ENCODE measurements at regions not wholly inside any gene's neighbourhood (a gene's known extent, or its start where the extent isn't known, plus 50 kb on each side); places are given as distances from the start of the nearest gene placed in this dataset.

DNA sequence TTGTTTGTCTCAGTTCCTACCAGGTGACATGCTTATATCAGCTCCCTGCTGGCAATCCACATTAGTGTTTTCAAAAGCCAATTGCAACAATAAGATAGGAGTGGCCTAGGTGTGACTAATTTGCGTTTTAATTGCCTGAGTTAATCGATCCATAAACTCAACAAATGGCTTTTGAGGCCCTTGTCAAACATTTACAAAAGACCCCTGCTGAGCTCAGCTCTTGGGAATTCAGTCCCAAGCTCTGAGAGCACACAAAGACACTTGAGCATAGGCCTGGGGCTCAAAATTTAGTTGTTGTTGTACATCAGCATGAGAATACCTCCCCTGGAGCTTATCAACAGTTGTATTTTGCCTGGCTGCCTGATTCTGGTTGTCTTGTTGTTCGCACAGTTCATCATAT is 1134.4 kb upstream of the TSPY4 start:
- intact Hi-C loops (cut with micrococcal nuclease): no loop called here

DNA sequence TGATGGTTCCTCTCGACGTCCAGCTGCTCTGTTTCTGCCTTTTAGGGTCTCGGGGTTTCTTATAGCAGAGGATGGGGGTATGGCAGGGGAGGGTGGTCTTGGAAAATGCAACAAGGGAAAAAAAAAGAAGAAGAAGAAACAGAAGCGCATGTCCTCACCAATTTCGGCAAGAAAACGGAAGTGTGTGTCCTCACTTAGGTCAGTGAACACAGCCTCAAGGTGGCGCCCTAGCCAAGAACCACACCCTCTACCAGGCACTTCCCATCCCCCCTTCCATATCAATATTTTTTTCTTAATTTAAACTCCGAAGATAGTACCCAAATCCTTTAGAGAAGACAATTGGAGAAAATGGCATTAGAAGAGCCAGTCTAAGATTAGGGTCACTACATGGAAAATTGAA is 1096.1 kb upstream of the TSPY4 start:
- intact Hi-C loops (cut with micrococcal nuclease): no loop called here

DNA sequence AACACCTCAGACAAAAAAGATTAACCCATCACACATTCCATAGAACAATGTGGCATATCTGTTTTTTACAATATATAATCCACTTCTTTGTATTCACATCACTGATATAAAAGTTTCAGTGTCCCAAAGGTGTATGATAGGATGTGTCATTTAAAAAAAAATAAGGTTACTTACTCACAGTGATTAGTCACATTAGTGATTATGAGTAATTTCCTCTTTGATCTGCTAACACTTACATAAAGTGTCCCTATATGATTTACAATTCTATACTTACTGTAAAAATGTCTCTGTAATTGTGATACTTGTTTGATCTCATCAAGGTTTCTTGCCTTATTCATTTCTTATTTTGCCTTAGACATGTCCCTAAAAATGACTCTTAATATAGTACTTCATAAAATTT is 1063.5 kb upstream of the TSPY4 start:
- intact Hi-C loops (cut with micrococcal nuclease): no loop called here

DNA sequence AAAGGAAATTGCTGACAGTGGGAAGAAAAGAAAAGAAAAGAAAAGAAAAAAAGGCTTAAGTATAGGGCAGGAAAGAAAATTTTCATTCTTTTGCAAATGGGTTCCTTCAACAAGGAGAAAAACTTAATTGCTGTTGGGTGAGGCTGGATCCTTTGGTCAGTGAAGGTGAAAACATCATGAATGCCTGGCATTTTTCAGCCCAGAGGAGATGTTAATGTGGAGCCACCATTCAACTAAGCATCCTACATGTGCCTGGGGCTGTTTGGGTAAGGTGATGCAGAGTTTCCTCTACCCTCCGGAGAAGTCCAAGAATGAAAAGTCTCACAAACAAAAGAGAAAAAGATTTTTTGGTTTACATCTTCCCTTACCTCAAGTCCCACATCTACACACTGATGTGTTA is 1032.2 kb upstream of the TSPY4 start:
- intact Hi-C loops (cut with micrococcal nuclease): no loop called here

DNA sequence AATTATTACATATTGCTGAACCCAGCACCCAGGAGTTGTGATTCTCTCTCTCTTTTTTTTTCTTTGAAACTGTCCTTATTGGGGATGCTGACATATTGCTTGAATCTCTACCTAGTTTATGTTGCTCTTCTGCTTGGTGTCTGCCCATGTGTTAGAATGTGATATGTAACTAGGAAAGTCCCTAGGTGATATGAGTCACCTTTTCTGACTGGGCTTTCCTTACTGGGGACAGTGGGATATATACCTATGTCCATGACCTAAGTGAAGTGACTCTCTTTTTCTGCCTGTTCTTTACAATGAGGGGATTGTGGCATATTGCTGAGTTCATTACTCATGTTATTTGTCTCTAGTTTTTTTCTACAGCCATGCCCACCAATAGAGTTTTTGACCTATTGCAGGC is 1013.2 kb upstream of the TSPY4 start:
- intact Hi-C loops (cut with micrococcal nuclease): no loop called here

DNA sequence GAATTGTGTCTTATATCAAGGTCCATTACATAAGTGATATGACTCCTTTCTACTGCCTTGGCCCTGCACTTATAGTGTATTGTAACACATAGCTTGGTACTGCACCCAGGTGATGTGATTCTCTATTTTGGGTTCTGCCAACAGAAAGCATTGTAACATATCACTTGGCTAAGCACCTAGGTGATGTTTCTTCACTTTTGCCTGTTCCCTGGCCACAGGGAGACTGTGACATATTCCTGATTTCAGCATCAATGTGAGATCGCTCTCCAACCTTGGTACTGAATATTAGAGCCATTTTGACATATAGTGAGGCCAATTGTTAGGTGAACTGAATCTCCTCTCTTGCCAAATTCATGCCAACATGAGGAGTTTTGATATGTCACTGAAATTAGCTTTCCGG is 1010.3 kb upstream of the TSPY4 start:
- intact Hi-C loops (cut with micrococcal nuclease): no loop called here

DNA sequence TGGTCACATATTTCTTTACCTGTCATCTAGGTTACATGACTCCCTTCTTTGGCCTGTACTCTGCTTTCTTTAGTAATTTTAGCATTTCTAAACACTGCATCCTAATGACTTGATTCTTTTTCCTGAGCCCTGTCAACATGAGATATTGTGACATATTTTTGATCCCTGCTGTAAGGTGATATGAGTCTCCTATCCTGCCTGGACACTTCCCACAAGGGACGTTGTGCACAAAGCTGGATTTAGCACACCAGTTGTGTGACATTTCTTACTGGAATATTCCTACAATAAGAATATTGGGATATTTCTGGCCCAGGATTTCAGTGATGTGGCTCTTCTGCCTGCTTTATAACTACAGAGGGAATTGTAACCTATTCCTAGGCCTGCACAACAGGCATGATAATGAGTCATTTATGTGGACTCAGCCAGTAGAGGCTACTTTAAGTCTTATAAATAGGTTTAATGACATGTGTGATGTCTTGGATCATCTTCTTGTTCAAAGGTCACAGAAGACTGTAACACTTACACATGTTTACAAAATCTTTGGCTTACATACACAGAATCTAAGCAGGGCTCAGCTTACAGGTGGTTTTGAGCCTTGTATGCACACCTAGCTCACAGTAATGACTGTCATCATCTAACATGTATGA is 1009.4 kb upstream of the TSPY4 start:
- intact Hi-C loops (cut with micrococcal nuclease): no loop called here

DNA sequence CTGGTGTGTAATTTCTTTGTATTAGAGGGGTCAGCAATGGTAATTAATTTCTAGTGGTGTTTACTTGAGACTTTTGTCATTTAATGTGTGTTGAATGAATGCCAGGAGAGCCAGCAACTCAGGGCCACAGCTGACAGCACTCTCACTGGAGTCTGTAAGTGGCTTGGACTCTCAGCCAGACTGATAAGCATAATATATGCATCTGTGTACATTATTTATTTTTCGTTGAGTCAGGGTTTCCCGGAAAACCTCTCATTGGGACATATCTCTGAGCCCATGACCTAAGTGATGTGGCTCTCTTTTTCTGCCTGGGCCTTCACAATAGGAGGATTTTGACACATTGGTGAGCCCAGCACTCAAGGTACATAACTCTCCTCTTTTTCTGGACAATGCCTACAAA is 1007.8 kb upstream of the TSPY4 start:
- intact Hi-C loops (cut with micrococcal nuclease): no loop called here

DNA sequence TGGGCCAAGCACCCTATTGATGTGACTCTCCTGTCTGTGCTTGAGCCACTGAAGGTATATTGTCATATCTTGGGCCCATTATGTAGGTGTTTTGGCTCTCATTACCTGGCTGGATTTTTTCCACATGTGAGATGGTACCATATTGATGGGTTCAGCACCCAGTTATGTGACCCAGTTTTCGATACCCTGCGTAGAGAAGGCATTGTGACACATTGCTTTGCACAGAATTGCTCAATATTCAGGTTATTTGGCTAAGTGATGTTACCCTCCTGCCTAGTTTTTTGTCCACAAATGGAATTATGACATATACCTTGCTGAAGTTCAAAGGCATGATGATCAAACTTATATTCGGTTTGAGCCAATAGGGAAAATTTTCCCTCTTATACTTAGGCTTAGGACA is 1007.3 kb upstream of the TSPY4 start:
- intact Hi-C loops (cut with micrococcal nuclease): no loop called here

DNA sequence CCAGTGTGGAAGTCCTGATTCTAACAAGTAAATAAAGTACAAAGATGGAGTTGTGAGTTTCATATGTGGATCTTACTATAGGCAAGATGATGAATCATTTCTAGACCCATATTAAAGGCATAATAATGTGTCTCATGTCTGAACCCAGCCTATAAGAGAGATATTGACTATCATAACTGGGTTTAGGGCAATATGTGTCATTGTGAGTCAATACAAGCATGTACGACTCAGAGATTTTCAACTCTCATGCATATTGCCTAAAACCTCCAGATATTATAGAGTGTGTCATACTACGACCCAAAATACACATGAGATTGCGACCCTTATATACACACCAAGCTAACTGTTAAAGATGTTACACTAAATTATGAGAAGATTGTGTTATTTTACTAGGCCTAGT is 1003.9 kb upstream of the TSPY4 start:
- intact Hi-C loops (cut with micrococcal nuclease): no loop called here

DNA sequence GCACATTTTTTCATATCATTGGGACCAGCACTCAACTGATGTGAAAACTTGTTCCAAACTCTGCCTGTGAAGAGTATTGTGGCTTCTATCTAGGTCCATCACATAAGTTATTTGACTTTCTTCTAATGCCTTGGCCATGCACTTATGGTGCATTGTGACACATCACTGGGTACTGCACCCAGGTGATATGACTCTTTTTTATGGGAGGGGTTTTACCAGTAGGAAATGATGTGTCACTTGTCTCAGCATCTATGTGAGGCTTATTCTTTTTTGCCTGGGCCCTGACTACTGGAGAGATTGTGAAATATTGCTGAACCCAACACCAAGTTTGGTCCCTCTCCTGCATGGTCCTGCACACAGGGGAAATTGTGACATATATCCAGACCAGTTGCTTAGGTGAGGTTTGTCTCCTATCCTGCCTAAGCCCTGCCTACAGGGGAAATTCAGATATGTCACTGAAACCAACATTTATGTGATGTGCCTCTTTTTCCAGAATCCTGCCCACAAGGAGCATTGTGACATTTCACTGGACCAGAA is 1001.9 kb upstream of the TSPY4 start:
- intact Hi-C loops (cut with micrococcal nuclease): no loop called here

DNA sequence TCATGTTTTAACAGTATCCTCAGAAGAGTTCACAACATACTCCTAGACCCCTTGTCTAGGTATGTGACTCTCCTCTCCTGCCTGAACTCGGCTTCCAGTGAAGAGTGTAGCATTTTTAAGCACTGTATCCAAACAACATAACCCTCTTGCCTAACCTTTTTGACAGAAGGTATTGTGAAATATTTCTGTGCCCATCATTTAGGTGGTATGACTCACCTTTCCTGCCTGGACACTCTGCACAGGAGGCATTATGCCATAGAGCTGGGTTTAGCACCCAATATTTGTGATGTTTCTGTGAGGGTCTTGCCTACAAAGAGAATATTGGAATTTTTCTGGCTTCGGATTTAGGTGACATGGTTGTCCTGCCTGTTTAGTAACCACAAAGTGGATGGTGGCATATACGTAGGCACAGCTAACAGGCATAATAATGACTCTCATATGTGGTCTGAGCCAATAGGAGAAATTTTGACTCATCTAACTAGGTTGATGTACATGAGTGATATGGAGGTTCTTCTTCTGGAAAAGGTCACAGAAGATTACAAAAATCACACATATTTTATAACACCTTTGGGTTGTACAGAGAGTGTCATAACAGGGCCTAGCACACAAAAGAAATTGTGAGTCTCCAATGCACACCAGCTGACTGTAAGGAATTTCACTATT is 1001.0 kb upstream of the TSPY4 start:
- intact Hi-C loops (cut with micrococcal nuclease): no loop called here

DNA sequence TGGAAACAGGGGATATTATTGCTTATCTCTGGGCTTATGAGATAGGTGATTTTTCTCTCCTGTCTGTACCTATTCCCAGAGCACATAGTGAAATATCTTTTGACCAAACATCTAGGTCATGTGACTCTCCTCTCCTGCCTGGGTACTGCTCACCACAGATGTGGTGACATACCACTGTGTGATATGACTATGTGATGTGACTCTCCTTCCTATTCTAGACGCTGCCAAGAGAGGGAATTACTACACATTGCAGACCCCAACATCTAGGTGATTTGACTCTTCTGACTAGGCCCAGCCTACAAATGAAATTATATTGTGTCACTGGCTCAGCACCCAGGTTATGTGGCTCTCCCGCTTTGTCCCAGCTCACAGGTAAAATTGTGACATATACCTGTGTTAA is 996.3 kb upstream of the TSPY4 start:
- intact Hi-C loops (cut with micrococcal nuclease): no loop called here

DNA sequence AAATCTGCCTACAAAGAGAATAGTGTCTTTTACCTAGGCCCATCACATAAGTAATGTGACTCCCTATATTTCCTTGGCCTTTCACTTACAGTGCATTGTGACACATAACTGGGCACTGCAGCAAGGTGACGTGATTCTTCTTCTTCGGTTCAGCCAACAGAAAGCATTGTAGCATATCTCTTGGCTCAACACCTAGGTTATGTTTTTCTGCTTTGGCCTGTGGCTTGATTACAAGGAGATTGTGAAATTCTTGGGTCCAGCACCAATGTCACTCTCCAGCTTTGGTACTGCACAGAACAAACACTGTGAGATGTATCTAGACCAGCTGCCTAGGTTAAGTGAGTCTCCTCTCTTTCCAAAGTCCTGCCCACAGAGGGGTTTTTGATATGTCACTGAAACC is 995.1 kb upstream of the TSPY4 start:
- intact Hi-C loops (cut with micrococcal nuclease): no loop called here

DNA sequence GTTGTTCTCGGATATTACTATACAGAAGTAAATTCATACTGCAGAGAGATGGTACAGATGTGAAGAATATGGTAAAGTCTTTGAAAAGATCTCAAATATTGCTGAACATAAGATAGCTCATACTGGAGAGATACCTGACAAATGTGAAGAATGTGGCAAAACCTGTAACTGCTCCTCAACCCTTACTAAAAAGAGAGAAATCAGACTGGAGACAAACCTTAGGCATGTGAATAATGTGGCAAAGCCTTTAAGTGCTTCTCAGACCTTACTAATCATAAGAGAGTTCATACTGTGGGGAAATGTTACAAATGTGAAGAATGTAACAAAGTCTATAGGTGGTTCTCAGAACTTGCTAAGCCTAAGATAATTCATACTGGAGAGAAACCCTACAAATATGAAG is 986.0 kb upstream of the TSPY4 start:
- intact Hi-C loops (cut with micrococcal nuclease): no loop called here

DNA sequence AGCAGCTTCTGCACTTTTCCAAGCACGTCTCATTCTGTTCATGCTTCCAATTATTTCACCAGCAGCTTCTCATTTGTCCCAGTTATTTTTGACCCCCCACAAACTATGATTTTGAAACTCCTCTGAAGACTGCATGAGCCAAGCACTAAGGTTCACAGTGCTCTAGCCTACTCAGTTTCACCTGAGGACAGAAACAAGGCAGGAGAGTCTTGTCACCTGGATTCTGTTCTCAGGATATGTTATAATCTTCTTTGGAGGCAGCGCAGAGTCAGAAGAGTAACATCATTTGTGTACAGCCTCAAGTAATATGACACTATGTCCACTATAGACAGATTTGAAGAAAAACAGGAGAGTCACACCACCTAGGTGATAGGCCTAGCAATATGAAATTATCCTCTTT is 985.1 kb upstream of the TSPY4 start:
- intact Hi-C loops (cut with micrococcal nuclease): no loop called here

DNA sequence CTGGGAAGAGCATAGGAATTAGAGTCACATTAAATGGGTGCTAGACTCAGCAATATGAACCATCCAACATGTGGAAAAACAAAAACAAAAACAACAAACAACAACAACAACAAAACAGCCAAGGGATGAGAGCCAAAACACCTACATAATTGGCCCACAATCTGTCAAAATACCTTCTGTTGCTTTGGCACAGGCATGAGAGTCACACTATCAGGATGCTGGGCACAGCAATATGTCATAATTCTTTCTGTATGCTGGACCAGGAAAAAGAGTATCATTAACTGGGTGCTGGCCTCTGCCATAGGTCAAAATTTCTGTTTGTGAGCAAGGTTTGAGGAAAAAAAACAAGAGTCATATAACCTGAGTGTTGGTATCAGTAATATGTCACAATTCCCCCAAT is 979.1 kb upstream of the TSPY4 start:
- intact Hi-C loops (cut with micrococcal nuclease): no loop called here

DNA sequence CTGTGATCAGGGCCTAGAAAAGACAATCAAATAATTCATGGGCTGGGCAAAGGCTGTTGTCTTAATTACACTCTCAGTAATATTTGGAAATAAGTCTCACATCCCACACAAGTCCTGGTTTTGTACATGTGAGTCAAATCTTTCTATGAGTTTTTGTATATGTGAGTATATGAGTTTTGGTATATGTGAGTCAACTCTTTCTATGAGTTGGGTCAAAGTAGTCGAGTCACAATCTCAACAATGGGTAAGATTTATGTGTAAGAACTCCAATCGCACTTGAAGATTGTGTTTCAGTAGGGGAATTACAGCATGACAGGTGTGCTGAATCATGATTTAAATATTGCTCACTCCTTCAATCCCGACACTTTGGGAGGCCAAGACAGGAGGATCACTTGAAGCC is 975.5 kb upstream of the TSPY4 start:
- intact Hi-C loops (cut with micrococcal nuclease): no loop called here

DNA sequence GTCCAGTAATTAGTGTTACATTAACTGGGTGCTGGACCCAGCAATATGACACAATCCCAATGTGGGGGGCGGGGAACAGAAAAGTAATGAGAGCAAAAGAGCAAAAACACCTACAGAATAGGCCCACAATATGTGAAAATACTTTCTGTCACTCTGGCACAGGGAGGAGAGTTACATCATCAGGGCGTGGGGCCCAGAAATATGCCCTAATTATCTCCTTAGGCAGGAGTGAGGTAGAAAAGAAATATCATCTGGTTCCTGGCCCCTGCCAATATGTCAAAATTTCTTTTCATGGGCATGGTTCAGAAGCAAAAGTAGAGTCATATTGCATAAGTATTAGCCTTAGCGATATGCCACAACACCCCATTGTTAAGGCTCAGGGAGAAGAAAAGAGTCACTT is 959.8 kb upstream of the TSPY4 start:
- intact Hi-C loops (cut with micrococcal nuclease): no loop called here

DNA sequence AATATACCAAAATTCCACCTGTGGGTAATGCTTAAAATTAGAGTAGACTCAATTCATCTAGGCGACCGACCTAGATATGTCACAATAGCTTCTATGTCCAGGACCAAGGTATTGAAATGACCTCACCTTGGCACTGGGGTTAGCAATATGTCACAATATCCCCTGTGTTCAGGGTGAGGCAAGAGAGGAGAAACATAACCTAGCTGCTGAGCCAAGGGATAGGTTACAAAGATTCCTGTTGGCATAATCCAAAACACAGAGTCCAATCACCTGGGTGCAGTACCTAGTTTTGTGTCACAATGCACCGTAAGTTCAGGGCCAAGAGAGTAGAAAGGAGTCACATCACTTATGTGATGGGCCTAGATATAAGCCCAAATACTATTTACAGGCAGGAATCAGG is 957.5 kb upstream of the TSPY4 start:
- intact Hi-C loops (cut with micrococcal nuclease): no loop called here

DNA sequence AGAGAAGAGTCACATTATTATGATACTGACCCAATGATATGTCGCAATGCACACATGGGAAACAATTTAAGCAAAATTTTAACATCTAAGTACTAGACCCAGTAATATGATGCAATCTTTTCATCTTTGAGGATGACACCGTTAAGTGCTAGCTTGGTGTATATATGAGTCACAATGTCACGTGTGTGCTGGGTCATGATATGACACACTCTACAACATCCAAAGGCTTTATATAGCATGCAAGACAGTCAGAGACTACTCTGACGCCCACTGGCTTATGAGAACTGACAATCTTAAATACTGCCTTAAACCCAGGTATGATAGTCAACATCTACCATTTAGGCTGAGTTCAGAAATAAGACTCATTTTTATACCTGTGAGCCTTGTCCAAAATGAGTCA is 955.8 kb upstream of the TSPY4 start:
- intact Hi-C loops (cut with micrococcal nuclease): no loop called here

DNA sequence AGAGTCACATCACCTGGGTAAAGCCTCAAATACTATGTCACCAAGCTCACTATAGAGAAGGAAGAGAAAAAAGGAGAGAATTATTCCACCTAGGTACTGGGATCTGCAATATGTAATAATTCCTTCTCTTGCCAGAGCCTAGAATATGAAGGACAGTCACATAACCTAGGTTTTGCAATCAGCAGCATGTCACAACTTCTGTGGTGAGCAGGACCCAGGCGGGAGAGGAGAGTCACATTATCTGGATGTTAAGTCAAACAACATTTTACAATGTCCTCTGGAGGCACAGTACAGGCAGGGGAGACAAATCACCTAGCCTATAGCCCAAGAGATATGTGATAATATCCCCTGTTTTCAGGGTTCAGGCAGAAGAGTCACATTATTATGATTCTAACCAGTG is 951.2 kb upstream of the TSPY4 start:
- intact Hi-C loops (cut with micrococcal nuclease): no loop called here

DNA sequence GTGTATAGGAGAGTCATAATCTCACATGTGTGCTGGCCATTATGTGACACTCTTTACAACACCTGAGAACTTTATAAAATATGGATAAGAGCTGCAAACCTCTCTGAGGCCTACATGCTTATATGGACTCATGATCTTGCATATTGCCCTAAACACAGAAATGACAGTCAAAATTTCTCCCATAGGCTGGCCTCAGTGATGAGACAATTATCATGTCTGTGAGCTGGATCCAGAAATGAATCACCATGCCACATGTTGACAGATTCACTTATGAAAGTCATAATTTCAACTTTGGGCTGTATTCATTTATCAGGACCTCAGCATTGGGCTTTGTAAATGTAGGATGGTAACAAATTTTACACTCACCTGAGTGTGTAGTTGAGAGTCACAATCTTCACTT is 948.8 kb upstream of the TSPY4 start:
- intact Hi-C loops (cut with micrococcal nuclease): no loop called here

Measured in T-helper 1 cell treated with Interleukin-12 subunit alpha and Interleukin-12 subunit beta and Interleukin-4 antibody, amounts not matched to agents 30 ng/mL and 1 ng/mL, for 36 hours (primary cell).